ENCODE measurements at regions not wholly inside any gene's neighbourhood (a gene's known extent, or its start where the extent isn't known, plus 50 kb on each side); places are given as distances from the start of the nearest gene placed in this dataset.

DNA sequence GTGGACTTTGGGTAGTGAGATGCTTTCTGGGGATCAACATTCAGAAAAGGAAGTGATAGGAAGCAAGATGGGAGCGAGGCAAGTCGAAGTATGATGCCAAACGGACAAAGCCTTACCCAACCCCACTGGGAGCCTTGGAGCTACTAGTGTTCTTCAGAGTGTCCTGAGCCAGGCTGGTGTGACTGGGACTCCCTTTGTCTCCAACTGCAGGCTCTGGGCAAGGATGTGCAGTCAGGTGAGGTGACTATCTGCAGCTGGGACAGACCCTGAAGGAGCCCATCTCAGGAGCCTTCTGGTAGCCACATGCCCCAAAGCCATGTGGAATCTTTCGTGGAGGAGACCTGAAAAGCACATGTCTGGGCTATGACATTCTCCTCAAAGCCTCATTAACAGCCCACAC is 360.6 kb downstream of the MTRR start:
- no peak overlapping the region for H3K4me3 ChIP-seq (replicated peaks in 1 of 2; ENCODE audit: low read depth in 2 of 2, low read length in 2 of 2)
- no peak for DNase-seq (ENCODE audit: low read depth in 2 of 2)
- TF ChIP-seq, protein P1, sequence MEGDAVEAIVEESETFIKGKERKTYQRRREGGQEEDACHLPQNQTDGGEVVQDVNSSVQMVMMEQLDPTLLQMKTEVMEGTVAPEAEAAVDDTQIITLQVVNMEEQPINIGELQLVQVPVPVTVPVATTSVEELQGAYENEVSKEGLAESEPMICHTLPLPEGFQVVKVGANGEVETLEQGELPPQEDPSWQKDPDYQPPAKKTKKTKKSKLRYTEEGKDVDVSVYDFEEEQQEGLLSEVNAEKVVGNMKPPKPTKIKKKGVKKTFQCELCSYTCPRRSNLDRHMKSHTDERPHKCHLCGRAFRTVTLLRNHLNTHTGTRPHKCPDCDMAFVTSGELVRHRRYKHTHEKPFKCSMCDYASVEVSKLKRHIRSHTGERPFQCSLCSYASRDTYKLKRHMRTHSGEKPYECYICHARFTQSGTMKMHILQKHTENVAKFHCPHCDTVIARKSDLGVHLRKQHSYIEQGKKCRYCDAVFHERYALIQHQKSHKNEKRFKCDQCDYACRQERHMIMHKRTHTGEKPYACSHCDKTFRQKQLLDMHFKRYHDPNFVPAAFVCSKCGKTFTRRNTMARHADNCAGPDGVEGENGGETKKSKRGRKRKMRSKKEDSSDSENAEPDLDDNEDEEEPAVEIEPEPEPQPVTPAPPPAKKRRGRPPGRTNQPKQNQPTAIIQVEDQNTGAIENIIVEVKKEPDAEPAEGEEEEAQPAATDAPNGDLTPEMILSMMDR (IDR thresholded peaks at IDR 0.05; ENCODE audit: low read depth, low read length): no peak

DNA sequence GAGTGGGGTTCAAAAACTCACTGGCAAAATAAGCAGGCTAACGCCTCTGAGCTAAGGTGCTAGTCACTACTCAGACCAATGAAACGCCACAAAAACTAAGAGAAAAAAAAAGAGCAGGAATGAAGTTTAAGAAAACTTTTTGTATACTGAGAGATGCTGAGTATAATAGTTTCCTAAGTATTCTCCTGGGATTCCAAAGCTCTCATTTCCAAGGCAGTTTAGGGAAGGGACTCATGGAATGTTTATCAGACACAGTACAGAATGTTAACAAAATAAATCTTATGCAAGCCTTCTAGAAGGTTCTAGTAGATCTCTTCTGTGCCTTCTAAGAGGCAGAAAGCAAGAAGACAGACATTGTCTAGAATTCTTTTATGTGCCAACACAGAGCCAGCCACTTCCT is 361.9 kb downstream of the MTRR start:
- TF ChIP-seq, protein P1 (IDR thresholded peaks at IDR 0.05; ENCODE audit: low read depth, low read length): no peak
- no peak for DNase-seq (ENCODE audit: low read depth in 2 of 2)
- no peak overlapping the region for H3K4me3 ChIP-seq (replicated peaks in 1 of 2; ENCODE audit: low read depth in 2 of 2, low read length in 2 of 2)

DNA sequence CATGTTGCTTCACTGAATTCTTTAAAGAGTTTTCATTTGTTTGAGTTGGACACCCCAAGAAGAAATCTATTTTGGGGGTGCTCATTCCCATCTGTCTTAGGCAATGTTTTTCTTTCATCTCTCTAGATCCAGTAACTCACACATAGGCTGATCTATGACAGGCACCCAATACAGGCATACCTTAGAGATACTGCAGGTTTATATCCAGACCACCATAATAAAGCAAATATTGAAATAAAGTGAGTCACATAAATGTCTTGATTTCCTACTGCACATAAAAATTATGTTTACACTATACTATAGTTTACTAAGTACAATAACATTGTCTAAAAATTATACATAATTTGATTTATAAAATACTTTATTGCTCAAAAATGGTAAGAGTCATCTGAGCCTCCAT is 364.5 kb downstream of the MTRR start:
- no peak for DNase-seq (ENCODE audit: low read depth in 2 of 2)
- no peak overlapping the region for H3K4me3 ChIP-seq (replicated peaks in 1 of 2; ENCODE audit: low read depth in 2 of 2, low read length in 2 of 2)
- TF ChIP-seq, protein P1 (IDR thresholded peaks at IDR 0.05; ENCODE audit: low read depth, low read length): no peak

DNA sequence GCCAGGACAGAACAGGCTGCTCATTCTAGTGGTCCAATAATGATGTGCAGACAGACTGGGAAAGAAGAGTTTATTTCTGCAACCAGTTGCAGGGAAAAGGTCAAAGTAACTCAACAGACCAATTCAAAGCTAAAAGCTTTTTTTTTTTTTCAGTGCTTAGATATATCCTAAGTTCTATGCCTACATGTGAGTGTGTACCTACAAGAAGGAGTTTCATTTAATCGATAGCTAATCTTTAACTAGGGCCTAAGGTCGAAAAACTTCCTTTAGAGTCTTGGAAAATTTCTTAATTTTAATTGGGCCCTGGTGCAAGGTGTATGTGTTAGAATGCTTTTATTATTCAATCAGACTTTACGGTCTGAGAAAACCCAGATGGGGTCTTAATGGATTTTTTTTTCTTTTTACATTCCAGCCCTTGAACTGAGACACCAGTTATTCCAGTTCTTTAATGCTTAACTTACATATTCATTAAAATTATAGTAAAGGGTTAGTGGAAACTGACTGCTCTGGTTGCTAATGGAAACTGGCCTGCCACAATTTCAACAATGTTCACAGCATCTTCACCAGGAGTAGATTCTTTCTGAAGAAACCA is 365.3 kb downstream of the MTRR start:
- no peak for DNase-seq (ENCODE audit: low read depth in 2 of 2)
- H3K4me3 ChIP-seq (replicated peaks in 1 of 2; ENCODE audit: low read depth in 2 of 2, low read length in 2 of 2): no peak overlapping the region
- TF ChIP-seq, protein P1 (IDR thresholded peaks at IDR 0.05; ENCODE audit: low read depth, low read length): no peak

DNA sequence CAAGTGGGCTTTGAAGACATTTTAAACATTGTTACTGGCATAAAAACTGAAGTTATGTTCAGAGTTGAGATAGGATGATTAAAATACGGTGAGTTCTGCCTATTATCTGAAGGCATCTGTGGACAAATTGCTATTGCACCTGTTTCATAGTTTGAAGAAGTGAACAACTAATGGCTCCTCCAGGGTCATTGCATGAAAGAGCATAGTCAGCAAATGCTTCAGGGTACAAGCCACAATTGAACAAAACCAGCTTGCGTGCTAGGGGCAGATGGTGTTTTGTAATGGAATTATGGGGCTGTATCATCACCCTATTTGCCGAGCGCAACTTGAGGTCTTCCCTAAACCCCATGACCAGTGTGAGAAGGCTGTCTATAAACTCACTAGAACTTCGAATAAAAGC is 369.1 kb downstream of the MTRR start:
- no peak for DNase-seq (ENCODE audit: low read depth in 2 of 2)
- TF ChIP-seq, protein P1 (IDR thresholded peaks at IDR 0.05; ENCODE audit: low read depth, low read length): no peak
- no peak overlapping the region for H3K4me3 ChIP-seq (replicated peaks in 1 of 2; ENCODE audit: low read depth in 2 of 2, low read length in 2 of 2)

DNA sequence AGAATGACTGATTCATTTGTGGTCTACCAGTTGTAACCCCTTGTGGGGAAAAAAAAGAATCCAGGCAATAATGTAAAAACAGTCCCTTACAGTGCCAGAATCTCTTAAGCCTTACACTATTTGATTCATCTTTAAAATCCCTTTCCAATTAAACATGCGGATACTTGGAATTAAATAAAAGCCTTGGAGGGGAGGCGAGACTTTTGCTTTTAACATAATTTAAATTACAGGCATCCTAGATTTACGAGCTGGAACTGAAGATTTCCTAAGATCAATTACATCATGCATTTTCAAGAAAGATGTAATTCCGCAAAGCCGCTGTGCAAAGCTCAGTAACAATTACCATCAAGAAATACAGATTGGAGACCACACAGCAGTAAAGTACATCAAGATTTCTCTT is 370.2 kb downstream of the MTRR start:
- TF ChIP-seq, protein P1 (IDR thresholded peaks at IDR 0.05; ENCODE audit: low read depth, low read length): no peak
- no peak for DNase-seq (ENCODE audit: low read depth in 2 of 2)
- H3K4me3 ChIP-seq (replicated peaks in 1 of 2; ENCODE audit: low read depth in 2 of 2, low read length in 2 of 2): no peak overlapping the region

DNA sequence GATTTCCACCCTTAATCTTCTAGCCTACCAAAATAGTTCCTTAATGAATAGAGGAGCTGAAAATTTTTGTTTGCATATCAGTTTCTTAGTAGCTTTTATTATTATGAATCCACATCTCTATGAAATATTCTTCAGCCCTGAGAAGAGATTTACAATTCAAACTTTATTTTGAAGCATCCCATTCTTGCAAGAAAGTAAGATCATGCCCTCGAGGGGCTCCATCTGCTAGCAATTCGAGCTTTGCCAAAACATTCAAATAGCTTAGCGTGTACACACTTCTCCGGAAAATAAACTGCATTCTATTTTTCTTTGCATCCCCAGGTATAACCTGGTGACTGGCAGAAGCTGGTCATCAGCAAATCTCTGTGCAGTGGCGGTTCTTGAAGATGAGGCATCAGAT is 370.7 kb downstream of the MTRR start:
- TF ChIP-seq, protein P1 (IDR thresholded peaks at IDR 0.05; ENCODE audit: low read depth, low read length): no peak
- no peak for DNase-seq (ENCODE audit: low read depth in 2 of 2)
- no peak overlapping the region for H3K4me3 ChIP-seq (replicated peaks in 1 of 2; ENCODE audit: low read depth in 2 of 2, low read length in 2 of 2)

Measured in cardiac fibroblast (primary cell).